IPS-15b (cell line): ENCODE measurements at regions not wholly inside any gene's neighbourhood (a gene's known extent, or its start where the extent isn't known, plus 50 kb on each side); places are given as distances from the start of the nearest gene placed in this dataset.

Source experiments
- H3K27me3 ChIP-seq: one replicate; pipeline ENCODE4 v1.6.1; 2013; ENCODE audit warnings: low read length; ENCODE audit not compliant: control insufficient read depth, insufficient read depth
- H3K36me3 ChIP-seq: one replicate; pipeline ENCODE4 v1.6.1; 2013; ENCODE audit warnings: low read length; ENCODE audit not compliant: control insufficient read depth, insufficient read depth
- H3K4me1 ChIP-seq: one replicate; pipeline ENCODE4 v1.6.1; 2013; ENCODE audit warnings: mild to moderate bottlenecking, low read length; ENCODE audit not compliant: control insufficient read depth, insufficient read depth
- H3K4me3 ChIP-seq: one replicate; pipeline ENCODE4 v1.5.1; 2013; ENCODE audit warnings: low read depth, low read length
- H3K9ac ChIP-seq: one replicate; pipeline ENCODE4 v1.6.1; 2013; ENCODE audit warnings: low read depth, mild to moderate bottlenecking, low read length
- H3K9me3 ChIP-seq: one replicate; pipeline ENCODE4 v1.6.1; 2013; ENCODE audit warnings: mild to moderate bottlenecking, low read length; ENCODE audit not compliant: control insufficient read depth, insufficient read depth

DNA sequence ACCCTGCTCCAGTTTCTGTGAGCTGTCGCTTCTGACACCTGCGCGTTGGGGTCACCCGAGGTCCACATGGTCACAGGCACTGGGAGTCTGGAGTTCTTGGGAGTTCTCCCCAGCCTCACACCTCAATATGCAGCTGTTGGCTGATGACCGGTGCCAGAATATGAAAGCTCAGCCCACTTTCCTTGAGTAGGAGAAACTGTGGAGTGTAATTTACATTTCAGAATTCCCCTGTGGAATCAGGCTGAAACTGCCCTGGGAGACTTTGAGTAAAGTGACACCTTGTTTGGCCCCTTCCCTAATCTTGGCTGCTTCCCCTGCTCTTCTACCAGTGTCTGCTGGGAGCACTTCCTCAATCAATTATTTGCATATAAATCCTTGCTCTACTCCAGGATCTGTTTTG, 255.9 kb downstream of the NFKBIZ start:
- no peak overlapping the region for H3K4me3 ChIP-seq
- no peaks in the 10 kb centered on the region for H3K27me3 ChIP-seq
- no peaks in the 10 kb centered on the region for H3K9me3 ChIP-seq
- H3K9ac ChIP-seq: no peak overlapping the region
- no peaks in the 10 kb centered on the region for H3K4me1 ChIP-seq
- no peaks in the 10 kb centered on the region for H3K36me3 ChIP-seq

DNA sequence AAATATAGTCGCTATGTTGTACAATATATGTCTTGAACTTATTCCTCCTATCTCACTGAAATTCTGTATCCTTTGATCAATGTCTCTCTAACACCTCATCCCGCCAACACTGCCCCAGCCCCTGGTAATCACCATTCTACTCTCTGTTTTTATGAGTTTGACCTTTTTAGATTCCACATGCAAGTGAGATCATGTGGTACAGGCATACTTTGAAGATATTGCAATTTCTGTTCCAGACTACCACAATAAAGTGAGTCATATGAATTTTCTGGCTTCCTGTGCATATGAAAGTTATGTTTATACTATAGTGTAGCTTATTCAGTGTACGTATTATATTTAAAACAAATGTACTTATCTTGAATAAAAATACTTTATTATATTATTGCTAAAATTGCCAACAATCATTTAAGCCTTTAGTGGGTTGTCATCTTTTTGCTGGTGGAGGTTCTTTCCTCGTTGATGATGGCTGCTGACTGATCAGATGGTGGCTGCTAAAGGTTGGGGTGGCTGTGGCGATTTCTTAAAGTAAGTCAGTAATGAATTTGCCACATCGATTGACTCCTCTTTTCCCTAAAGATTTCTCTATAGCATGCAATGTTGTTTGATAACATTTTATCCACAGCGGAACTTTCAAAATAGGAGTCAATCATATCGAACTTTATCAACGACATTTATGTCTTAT, 257.2 kb downstream of the NFKBIZ start:
- Histone ChIP-seq H3K36me3 (no peaks in the 10 kb centered on the region), H3K9ac (no peak overlapping the region), H3K27me3 (no peaks in the 10 kb centered on the region), H3K4me1 (no peaks in the 10 kb centered on the region), H3K4me3 (no peak overlapping the region), H3K9me3 (no peaks in the 10 kb centered on the region)

DNA sequence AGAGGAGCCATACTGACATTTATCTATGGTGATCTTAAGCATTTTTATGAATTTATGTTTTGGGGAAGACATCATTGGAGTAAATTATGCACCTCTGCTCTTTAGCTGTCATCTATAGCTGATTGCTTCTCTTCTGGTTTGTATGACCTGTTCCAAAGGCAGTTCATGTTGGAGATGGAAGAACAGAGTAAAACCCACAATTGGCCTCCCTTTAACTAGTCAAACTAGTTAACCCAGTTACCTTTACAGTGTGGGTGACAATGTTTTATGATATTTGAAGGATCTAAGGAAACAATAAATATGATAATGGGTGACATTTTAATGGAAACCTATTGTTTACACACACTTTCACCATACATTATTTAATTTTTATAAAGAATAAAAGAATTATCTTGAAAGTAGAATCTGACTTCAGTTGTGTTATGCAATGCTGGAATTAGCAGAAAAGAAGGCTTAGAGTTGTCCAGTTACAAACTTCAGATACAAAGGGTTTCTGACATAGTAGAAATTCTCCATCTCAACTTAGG, 263.5 kb downstream of the NFKBIZ start:
- H3K9me3 ChIP-seq: no peaks in the 10 kb centered on the region
- no peak overlapping the region for H3K9ac ChIP-seq
- no peak overlapping the region for H3K4me3 ChIP-seq
- H3K36me3 ChIP-seq: no peaks in the 10 kb centered on the region
- no peaks in the 10 kb centered on the region for H3K4me1 ChIP-seq
- H3K27me3 ChIP-seq: no peaks in the 10 kb centered on the region

DNA sequence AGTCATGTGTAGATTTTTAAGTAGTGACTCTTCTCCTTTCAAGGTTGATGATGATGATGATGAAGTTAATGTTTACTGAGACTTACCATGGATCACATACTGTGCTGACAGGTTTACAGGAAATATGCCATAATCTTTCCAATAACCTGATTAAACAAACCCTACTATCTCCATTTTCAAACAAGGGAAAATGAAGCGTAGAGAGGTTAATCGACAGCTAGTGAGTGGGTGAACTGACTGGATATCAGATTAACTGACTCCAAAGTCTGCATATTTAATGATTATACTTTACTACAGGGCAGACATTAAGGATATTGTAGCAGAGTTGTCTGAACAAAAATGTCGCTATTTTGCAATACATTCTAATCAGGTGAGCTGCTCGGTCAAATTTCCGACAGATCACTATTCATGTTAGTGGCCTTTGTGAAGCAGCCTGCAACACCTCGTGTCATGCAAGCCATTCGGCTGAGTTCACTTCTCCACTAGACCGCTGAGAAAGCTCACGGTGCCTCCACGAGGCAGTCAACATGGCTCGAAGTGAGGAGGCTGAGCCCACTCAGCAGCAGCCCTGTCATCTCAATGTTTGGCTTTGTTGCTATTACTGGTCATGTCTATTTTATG, 264.2 kb downstream of the NFKBIZ start:
- no peak overlapping the region for H3K4me3 ChIP-seq
- H3K9me3 ChIP-seq: no peaks in the 10 kb centered on the region
- no peak overlapping the region for H3K9ac ChIP-seq
- H3K36me3 ChIP-seq: no peaks in the 10 kb centered on the region
- H3K4me1 ChIP-seq: no peaks in the 10 kb centered on the region
- H3K27me3 ChIP-seq: no peaks in the 10 kb centered on the region

DNA sequence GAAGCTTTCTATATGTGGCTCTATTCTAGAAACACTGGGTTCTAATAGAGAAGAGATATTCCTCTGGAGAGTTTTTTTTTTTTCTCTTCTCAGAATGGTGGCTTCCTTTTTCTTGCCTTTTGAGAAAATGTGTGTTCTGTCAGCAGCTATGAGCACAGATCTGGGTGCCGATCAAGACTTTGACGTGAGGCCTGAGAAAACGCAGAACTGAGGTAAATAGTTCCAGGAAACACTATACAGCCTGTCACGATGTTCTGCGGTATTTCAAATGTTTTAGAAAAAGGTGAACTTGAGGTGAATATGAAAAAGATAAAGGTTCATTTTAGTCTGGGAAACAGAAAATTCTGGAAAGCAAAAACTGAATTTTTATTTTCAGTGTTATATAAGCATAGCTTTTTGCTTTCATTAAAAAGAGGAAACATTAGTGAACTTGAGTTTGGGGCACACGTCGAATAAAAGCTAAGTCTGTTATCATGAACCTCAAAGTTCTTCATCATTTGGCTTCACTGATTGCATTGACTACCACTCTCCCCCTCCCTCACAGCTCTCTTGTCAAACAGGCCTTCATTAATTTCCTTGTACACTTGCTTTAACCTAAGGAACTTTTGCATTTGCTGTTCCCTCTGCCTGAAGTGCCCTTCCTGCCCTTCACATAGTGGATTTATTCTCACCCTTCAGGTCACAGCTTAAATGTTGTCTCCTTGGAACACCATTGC, 265.1 kb downstream of the NFKBIZ start:
- H3K9me3 ChIP-seq: no peaks in the 10 kb centered on the region
- H3K36me3 ChIP-seq: no peaks in the 10 kb centered on the region
- no peaks in the 10 kb centered on the region for H3K4me1 ChIP-seq
- no peak overlapping the region for H3K9ac ChIP-seq
- H3K4me3 ChIP-seq: no peak overlapping the region
- H3K27me3 ChIP-seq: no peaks in the 10 kb centered on the region

DNA sequence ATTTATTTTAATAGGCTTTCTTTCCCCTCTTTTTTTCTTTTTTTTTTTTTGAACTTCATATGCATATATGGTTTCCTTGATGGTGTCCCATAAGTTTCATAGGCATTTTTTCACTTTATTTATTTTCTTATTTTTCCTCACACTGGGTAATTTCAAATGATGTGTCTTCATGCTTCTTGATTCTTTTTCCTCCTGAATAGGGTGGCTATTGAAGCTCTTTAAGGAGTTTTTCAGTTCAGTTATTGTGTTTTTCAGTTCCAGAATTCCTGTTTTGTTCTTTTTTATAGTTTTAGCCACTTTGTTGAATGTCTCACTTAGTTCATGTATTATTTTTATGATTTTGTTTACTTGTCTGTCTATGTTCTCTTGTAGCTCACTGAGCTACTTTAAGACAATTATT, 273.2 kb downstream of the NFKBIZ start:
- Histone ChIP-seq H3K36me3 (no peaks in the 10 kb centered on the region), H3K9me3 (no peaks in the 10 kb centered on the region), H3K4me3 (no peak overlapping the region), H3K9ac (no peak overlapping the region), H3K27me3 (no peaks in the 10 kb centered on the region), H3K4me1 (no peaks in the 10 kb centered on the region)

DNA sequence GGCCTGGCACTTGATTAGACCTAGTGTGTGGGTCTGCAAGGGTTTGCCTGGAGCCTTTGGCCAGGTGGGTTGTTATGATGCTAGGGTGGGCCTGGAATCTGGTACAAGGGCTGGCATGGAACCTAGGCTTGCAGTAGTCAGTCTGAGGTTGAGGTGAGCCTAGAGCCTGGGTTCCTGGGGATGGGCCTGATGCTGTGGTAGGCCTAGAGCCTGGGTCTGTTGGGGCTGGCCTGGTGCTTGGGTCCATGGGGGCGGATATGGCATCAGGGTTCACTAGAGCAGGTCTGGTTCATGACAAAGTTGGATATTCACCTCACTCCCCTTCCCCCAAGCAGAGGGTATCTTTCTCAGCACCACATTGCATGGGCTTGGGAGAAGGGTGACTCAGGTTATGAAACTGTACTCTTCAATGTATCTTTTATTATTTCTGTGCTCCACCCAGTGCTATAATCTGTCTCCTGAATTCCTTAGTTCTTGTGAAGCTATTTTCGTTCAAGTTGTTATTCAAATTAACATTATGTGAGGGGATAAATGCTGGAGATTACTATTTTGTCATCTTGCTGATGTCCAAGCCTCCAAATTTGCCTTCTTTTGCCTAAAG, 274.4 kb downstream of the NFKBIZ start:
- H3K4me3 ChIP-seq: no peak overlapping the region
- H3K9ac ChIP-seq: no peak overlapping the region
- no peaks in the 10 kb centered on the region for H3K9me3 ChIP-seq
- H3K4me1 ChIP-seq: no peaks in the 10 kb centered on the region
- no peaks in the 10 kb centered on the region for H3K27me3 ChIP-seq
- no peaks in the 10 kb centered on the region for H3K36me3 ChIP-seq

DNA sequence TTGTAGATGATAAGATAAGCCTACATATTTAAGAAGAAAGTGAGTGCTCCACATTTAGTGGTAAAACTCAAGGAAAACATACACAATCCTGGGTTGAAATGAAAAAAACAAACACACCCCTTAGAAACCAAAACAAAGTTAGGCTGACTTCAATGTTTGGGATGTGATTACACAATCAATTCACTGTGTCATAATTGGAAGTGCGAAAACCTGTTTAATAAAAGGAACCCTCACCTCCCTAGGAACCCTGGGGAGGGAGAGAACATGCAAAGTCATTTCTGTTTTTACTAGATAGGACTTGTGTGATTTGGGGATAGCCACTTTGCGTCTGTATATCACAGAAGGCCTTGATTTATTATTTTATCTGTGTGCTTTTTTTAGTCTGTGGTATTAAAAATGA, 275.0 kb downstream of the NFKBIZ start:
- Histone ChIP-seq H3K36me3 (no peaks in the 10 kb centered on the region), H3K27me3 (no peaks in the 10 kb centered on the region), H3K9ac (no peak overlapping the region), H3K4me3 (no peak overlapping the region), H3K4me1 (no peaks in the 10 kb centered on the region), H3K9me3 (no peaks in the 10 kb centered on the region)

DNA sequence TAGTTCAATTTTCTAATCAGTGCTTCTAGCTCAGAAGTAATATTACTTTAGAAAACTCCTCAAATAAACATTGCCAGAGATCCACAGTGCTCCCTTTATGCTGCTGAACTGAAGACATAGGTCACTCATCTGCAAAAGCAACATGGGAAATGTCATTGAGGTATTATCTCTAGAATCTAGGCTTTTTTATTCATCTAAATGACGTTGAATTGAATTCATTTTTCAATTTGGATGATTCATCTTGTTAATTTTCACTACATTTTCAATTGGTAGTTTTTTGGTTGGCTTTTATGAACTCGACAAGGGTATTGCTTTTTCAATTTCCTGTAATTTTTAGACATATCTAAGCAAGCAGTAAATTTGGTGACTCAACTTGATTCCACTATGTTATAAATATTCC, 275.4 kb downstream of the NFKBIZ start:
- H3K27me3 ChIP-seq: no peaks in the 10 kb centered on the region
- H3K4me1 ChIP-seq: no peaks in the 10 kb centered on the region
- no peaks in the 10 kb centered on the region for H3K36me3 ChIP-seq
- H3K9me3 ChIP-seq: no peaks in the 10 kb centered on the region
- no peak overlapping the region for H3K9ac ChIP-seq
- H3K4me3 ChIP-seq: no peak overlapping the region

DNA sequence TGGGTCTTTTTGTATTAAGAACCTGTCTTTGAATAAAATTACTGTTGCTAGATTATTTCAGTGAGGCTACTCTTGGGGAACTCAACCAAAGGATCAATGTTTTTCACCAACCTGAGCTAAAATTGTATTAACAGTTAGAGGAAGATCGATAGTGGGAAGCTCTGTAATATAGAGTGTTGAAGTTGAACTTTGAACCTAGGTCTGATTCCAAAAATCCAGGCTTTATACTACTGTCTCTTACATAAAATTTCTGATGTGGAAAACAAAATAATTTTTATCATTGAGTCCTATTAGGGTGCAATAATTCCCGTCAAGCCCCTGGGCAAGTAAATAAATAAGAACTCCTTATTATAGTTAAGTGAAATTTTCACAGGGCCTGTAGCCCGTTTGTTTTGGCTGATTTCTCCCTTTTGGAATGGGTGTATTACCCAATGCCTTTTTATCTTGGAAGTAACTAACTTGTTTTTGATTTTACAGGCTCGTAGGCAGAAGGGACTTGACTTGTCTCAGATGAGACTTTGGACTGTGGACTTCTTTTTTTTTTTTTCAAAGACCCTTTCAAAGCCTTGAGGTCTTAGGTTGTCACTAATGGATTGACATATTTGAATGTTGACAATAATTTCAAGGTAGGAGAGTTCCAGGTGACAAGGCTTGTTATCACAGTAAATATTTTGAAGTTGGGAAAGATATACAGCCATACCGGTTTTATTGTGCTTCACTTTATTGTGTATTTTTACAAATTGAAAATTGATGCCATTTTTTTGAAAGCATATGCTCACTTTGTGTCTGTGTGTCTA, 276.1 kb downstream of the NFKBIZ start:
- Histone ChIP-seq H3K9me3 (no peaks in the 10 kb centered on the region), H3K27me3 (no peaks in the 10 kb centered on the region), H3K36me3 (no peaks in the 10 kb centered on the region), H3K4me3 (no peak overlapping the region), H3K9ac (no peak overlapping the region), H3K4me1 (no peaks in the 10 kb centered on the region)

DNA sequence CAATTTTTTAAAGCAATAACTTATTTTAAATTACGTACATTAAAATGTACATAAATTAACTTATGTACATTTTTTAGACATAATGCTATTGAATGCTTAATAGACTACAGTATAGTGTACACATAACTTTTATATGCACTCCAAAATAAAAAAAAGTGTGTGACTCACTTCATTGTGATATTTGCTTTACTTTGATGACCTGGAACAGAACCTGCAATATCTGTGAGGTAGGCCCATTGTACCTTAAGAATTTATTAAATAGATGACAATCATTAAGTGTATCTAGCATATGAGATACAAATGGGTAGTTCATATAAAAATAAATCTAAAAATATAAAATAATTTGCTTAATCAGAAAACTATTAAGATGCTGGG, 276.7 kb downstream of the NFKBIZ start:
- Histone ChIP-seq H3K36me3 (no peaks in the 10 kb centered on the region), H3K4me3 (no peak overlapping the region), H3K9me3 (no peaks in the 10 kb centered on the region), H3K9ac (no peak overlapping the region), H3K4me1 (no peaks in the 10 kb centered on the region), H3K27me3 (no peaks in the 10 kb centered on the region)
